Activated naive CD4-positive, alpha-beta T cell treated with anti-CD3 and anti-CD28 coated beads, Interleukin-2, amount 10 ng/mL, durations not matched to agents 7 days and 5 days (primary cell): ENCODE measurements at regions not wholly inside any gene's neighbourhood (a gene's known extent, or its start where the extent isn't known, plus 50 kb on each side); places are given as distances from the start of the nearest gene placed in this dataset.
"Not testable (repeated sequence)": the region's sequence is repeated elsewhere in the genome, so short reads cannot be mapped to it uniquely, and the experiment has no call there.

Experiments used
- CTCF ChIA-PET: fragments of 350-600 bp; sonication (Branson Sonifier 250); formaldehyde crosslinking; loops from one replicate; lab custom pipeline; 2021; ENCODE audit warnings: antibody characterized with exemption; lab: Charles Lee
- DNase-seq: peaks from one replicate; pipeline ENCODE4 v3.0.0-alpha.2; 2020
- H3K27ac Mint-ChIP-seq: one replicate; pipeline ENCODE4 v1.8.0; 2021; ENCODE audit warnings: mild to moderate bottlenecking, moderate library complexity, mixed read lengths
- H3K27me3 Mint-ChIP-seq: one replicate; pipeline ENCODE4 v1.8.0; 2021; ENCODE audit warnings: mild to moderate bottlenecking, mixed read lengths
- H3K36me3 Mint-ChIP-seq: one replicate; pipeline ENCODE4 v1.8.0; 2021; ENCODE audit warnings: mixed read lengths
- H3K4me1 Mint-ChIP-seq: one replicate; pipeline ENCODE4 v1.8.0; 2021; ENCODE audit warnings: mixed read lengths
- H3K4me3 Mint-ChIP-seq: one replicate; pipeline ENCODE4 v1.8.0; 2021; ENCODE audit warnings: mild to moderate bottlenecking, moderate library complexity, mixed read lengths
- H3K9me3 Mint-ChIP-seq: one replicate; pipeline ENCODE4 v1.8.0; 2021; ENCODE audit warnings: mixed read lengths

DNA sequence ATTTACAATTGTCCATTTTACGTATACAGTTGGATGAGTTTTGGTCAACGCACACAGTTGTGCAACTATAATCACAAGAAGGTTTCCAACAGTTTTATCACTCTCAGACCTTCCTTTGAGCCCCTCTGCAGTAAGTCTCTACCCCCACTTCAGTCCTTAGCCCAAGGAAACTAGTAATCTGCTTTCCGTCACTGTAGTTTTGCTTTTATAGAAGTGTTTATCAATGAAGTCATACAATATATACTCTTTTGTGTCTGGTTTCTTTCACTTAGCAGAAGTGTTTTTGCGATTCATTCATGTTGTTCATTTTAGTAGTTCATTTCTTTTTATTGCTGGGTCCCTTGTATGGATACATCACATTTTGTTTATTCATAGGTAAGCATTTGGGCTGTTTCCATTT is 92.9 kb upstream of the PIP4K2A start:
- Mint-ChIP-seq H3K36me3 (no peaks in the 10 kb centered on the region), H3K27me3 (no peaks in the 10 kb centered on the region), H3K4me1 (no peaks in the 10 kb centered on the region), H3K4me3 (no peak overlapping the region), H3K27ac (no peak overlapping the region), H3K9me3 (no peaks in the 10 kb centered on the region)
- CTCF ChIA-PET = no interaction called here
- no peak for DNase-seq

DNA sequence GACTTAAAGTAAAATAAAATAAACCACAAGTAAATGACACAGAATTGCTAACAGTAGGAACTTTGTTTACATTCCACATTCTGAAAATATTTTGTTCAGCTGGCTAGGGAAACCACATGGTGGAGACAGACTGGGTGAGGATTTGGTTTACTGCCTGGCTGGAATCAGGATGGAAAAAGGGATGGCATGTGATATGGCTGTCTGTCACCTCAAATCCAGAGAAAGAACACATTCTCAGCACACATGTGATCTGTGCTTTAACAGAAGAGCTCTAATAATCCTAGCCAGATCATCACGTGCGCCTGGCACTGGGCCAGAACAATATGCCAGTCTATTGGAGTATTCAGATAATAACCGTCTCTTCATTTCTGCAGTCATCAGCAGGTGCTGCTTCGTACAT is 90.9 kb upstream of the PIP4K2A start:
- Mint-ChIP-seq H3K4me1 (no peaks in the 10 kb centered on the region), H3K27ac (no peak overlapping the region), H3K9me3 (no peaks in the 10 kb centered on the region), H3K4me3 (no peak overlapping the region), H3K36me3 (no peaks in the 10 kb centered on the region), H3K27me3 (no peaks in the 10 kb centered on the region)
- CTCF ChIA-PET = no interaction called here
- no peak for DNase-seq

GRCh38 chr10:22803261-22803885 is 89.0 kb upstream of the PIP4K2A start:
- Mint-ChIP-seq H3K4me3 (no peak overlapping the region), H3K27ac (no peak overlapping the region), H3K27me3 (no peaks in the 10 kb centered on the region), H3K36me3 (no peaks in the 10 kb centered on the region), H3K4me1 (no peaks in the 10 kb centered on the region), H3K9me3 (no peaks in the 10 kb centered on the region)
- no peak for DNase-seq
- CTCF ChIA-PET = no interaction called here

- no peak for DNase-seq
- H3K27ac Mint-ChIP-seq = no peak overlapping the region
- no peaks in the 10 kb centered on the region for H3K9me3 Mint-ChIP-seq
- no peaks in the 10 kb centered on the region for H3K27me3 Mint-ChIP-seq
- H3K4me1 Mint-ChIP-seq = no peaks in the 10 kb centered on the region
- no peaks in the 10 kb centered on the region for H3K36me3 Mint-ChIP-seq
- CTCF ChIA-PET = no interaction called here
- no peak overlapping the region for H3K4me3 Mint-ChIP-seq
Observed at GRCh38 chr10:22801785-22802184, 87.4 kb upstream of the PIP4K2A start.

DNA sequence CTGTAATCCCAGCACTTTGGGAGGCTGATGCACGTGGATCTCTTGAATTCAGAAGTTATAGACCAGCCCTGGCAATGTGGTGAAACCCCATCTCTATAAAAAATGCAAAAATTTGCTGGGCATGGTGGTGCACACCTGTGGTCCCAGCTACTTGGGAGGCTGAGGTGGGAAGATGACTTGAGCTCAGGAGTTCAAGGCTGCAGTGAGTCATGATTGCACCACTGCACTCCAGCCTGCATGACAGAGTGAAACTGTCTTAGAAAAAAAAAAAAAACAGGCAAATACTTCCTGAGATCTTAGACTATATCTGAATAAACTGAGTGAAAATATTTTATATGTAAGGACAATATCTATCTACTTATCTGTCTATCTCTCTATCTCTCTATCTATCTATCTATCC is 83.4 kb upstream of the PIP4K2A start:
- CTCF ChIA-PET, H3K36me3 Mint-ChIP-seq, H3K4me3 Mint-ChIP-seq, DNase-seq, H3K27me3 Mint-ChIP-seq, H3K9me3 Mint-ChIP-seq, H3K27ac Mint-ChIP-seq, H3K4me1 Mint-ChIP-seq: not testable (repeated sequence)

DNA sequence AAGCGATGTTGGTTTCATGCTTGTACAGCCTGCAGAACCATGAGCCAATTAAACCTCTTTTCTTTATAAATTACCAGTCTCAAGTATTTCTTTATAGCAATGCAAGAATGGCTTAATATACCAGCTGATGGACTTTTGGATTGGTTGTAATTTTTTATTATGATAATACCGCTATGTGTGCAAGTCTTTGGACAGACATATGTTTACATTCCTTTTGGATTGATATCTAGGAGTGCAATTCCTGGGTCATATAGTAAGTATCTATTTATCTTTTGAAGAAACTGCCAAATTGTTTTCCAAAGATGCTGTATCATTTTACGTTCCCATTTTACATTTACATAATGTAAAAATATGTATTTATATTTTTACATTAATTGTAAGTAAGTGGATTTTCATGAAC is 81.2 kb upstream of the PIP4K2A start:
- CTCF ChIA-PET = no interaction called here
- DNase-seq = no peak
- no peak overlapping the region for H3K4me3 Mint-ChIP-seq
- no peaks in the 10 kb centered on the region for H3K9me3 Mint-ChIP-seq
- no peaks in the 10 kb centered on the region for H3K4me1 Mint-ChIP-seq
- no peaks in the 10 kb centered on the region for H3K36me3 Mint-ChIP-seq
- no peak overlapping the region for H3K27ac Mint-ChIP-seq
- no peaks in the 10 kb centered on the region for H3K27me3 Mint-ChIP-seq

DNA sequence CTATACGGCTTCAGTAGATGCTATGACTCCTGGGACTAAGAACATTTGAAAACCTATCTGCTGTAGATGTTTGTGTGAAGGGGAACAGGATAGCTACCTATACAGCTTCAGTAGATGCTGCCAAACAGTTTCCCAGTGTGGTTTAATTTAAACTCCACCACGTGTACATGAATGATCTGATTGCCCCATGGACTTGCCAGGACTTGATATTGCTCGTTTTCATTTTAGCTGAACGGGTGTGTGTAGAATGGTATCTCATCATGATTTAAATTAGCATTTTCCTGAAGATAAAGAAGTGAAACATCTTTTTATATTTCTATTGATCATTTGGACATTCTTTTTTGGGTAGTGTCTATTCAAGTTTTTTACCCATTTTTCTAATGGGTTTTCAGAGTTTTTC is 77.8 kb upstream of the PIP4K2A start:
- Mint-ChIP-seq H3K27me3 (no peaks in the 10 kb centered on the region), H3K9me3 (no peaks in the 10 kb centered on the region), H3K4me3 (no peak overlapping the region), H3K36me3 (no peaks in the 10 kb centered on the region), H3K27ac (no peak overlapping the region), H3K4me1 (no peaks in the 10 kb centered on the region)
- CTCF ChIA-PET = no interaction called here
- DNase-seq = no peak

DNA sequence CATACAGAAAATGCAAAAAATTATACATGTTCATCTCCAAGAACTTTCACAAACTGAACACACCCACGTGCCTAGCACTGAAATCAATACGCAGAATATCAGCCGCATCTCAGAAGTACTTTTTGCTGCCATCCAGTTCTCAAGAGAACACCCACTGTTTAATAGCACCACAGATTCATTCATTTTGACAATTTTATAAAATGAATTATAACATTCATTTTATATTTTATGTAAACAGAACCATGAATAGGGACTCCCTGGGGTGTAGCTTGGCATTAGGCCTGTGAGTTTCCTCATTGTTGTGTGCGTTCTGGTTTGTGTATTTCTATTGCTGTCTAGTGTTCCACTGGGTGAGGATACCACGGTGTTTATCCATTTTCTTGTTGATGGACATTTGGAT is 77.3 kb upstream of the PIP4K2A start:
- CTCF ChIA-PET = no interaction called here

GRCh38 chr10:22784668-22785067 is 70.3 kb upstream of the PIP4K2A start:
- Mint-ChIP-seq H3K9me3 (no peaks in the 10 kb centered on the region), H3K4me1 (no peaks in the 10 kb centered on the region), H3K36me3 (no peaks in the 10 kb centered on the region), H3K27me3 (peaks cover 4% of the 10 kb centered on the region), H3K27ac (no peak overlapping the region), H3K4me3 (no peak overlapping the region)
- no peak for DNase-seq
- CTCF ChIA-PET = no interaction called here

More for the DNA sequence above, 77.3 kb upstream of the PIP4K2A start:
- no peak overlapping the region for H3K4me3 Mint-ChIP-seq
- H3K27ac Mint-ChIP-seq = no peak overlapping the region
- no peaks in the 10 kb centered on the region for H3K36me3 Mint-ChIP-seq
- DNase-seq = no peak
- H3K4me1 Mint-ChIP-seq = no peaks in the 10 kb centered on the region
- no peaks in the 10 kb centered on the region for H3K9me3 Mint-ChIP-seq
- H3K27me3 Mint-ChIP-seq = no peaks in the 10 kb centered on the region

- Mint-ChIP-seq H3K27me3 (peaks cover 4% of the 10 kb centered on the region), H3K4me1 (no peaks in the 10 kb centered on the region), H3K36me3 (no peaks in the 10 kb centered on the region), H3K9me3 (no peaks in the 10 kb centered on the region), H3K4me3 (no peak overlapping the region), H3K27ac (no peak overlapping the region)
- DNase-seq = no peak
- CTCF ChIA-PET = no interaction called here
Observed at GRCh38 chr10:22783807-22784206, 69.4 kb upstream of the PIP4K2A start.

GRCh38 chr10:22780474-22780885 is 66.1 kb upstream of the PIP4K2A start:
- Mint-ChIP-seq H3K36me3 (no peaks in the 10 kb centered on the region), H3K4me1 (no peaks in the 10 kb centered on the region), H3K9me3 (peaks cover 4% of the 10 kb centered on the region), H3K27ac (no peak overlapping the region), H3K4me3 (no peak overlapping the region), H3K27me3 (peaks cover 4% of the 10 kb centered on the region)
- CTCF ChIA-PET = interaction anchor here (0.9 kb wide), 1 partner anchor 25 kb away, joined by 3 read pairs; no protein-coding TSS in a partner anchor
- no peak for DNase-seq

DNA sequence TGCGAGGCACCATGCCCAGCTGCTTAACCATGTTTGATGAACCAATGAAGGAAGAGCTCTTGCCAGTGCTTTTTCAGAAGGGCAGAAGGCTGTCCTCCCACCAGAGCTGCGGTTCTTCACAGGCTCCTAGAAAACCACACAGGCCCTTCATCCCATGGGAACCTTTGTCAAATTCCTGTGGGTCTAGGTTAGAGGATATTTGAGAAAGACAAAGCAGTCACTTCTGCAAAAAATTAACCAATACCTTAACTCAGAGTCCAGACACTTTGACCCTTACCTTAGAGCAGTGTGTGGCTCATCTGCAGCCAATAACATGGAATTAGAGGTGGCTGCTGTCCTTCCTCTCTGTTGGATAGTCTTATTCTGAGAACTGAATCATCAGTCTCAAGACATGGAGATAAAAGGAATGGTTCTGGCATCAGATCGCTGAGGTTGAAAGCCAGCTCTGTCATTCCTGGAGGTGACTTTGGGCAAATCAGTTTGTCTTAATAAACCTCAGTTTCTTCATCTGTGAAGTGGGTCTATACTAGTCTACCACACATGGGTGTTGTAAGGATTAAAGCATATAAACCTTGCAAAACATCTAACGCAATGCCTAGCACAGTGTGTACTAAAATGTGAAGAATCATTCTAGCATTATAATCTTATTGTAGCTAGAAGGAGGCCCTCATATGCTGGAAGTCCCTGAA is 65.1 kb upstream of the PIP4K2A start:
- Mint-ChIP-seq H3K9me3 (peaks cover 4% of the 10 kb centered on the region), H3K36me3 (no peaks in the 10 kb centered on the region), H3K4me3 (no peak overlapping the region), H3K4me1 (no peaks in the 10 kb centered on the region), H3K27ac (no peak overlapping the region), H3K27me3 (peaks cover 4% of the 10 kb centered on the region)
- CTCF ChIA-PET = no interaction called here
- no peak for DNase-seq

GRCh38 chr10:22774102-22774501 is 59.7 kb upstream of the PIP4K2A start:
- CTCF ChIA-PET = no interaction called here
- H3K4me1 Mint-ChIP-seq = no peaks in the 10 kb centered on the region

GRCh38 chr10:22771631-22772030 is 57.3 kb upstream of the PIP4K2A start:
- H3K27me3 Mint-ChIP-seq, H3K9me3 Mint-ChIP-seq, DNase-seq, H3K27ac Mint-ChIP-seq, H3K36me3 Mint-ChIP-seq, H3K4me3 Mint-ChIP-seq, CTCF ChIA-PET, H3K4me1 Mint-ChIP-seq: not testable (repeated sequence)

More at GRCh38 chr10:22774102-22774501, 59.7 kb upstream of the PIP4K2A start:
- Mint-ChIP-seq H3K36me3 (no peaks in the 10 kb centered on the region), H3K27me3 (no peaks in the 10 kb centered on the region), H3K4me3 (no peak overlapping the region), H3K27ac (no peak overlapping the region), H3K9me3 (peaks cover 11% of the 10 kb centered on the region)
- DNase-seq = no peak

GRCh38 chr10:22770270-22770669 is 55.9 kb upstream of the PIP4K2A start:
- Mint-ChIP-seq H3K4me1 (no peaks in the 10 kb centered on the region), H3K27me3 (peaks cover 8% of the 10 kb centered on the region), H3K4me3 (no peak overlapping the region), H3K9me3 (peaks cover 9% of the 10 kb centered on the region), H3K36me3 (no peaks in the 10 kb centered on the region), H3K27ac (no peak overlapping the region)
- DNase-seq = no peak
- CTCF ChIA-PET = no interaction called here
